ENCODE measurements at regions not wholly inside any gene's neighbourhood (a gene's known extent, or its start where the extent isn't known, plus 50 kb on each side); places are given as distances from the start of the nearest gene placed in this dataset.

DNA sequence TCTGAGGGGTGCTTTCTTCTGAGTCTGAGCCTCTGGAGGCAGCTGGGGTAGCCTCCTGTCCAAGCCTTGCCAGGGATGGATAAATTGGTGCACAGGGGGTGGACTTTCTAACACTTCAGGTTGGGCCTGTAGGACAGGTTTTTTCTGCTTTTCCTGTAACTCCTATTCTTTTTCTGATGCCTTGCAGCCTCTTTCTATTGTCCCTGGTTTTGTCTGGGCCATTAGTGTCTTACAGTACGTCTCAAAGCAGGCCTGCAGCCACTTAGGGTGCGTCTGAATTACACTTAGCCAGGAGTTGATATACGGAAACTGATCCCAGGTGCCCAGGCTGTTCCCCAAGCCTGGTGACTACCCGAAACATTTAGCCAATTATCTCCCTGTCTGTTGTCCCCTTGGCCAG, 213.3 kb upstream of the HTR2A start:
- no peaks in the 10 kb centered on the region for H3K36me3 ChIP-seq (ENCODE audit: control insufficient read depth in 2 of 2, insufficient read depth in 1 of 2, low read length in 2 of 2)
- POLR2A ChIA-PET = no interaction called here
- H3K9me3 ChIP-seq (ENCODE audit: control insufficient read depth, insufficient read depth, low read depth, low read length) = no peaks in the 10 kb centered on the region
- CTCF ChIA-PET = no interaction called here
- no peaks in the 10 kb centered on the region for H3K4me1 ChIP-seq (ENCODE audit: control insufficient read depth, insufficient read depth, low read length)
- H3K27ac ChIP-seq (ENCODE audit: extremely low read depth, low read depth, low read length) = no peak overlapping the region
- TF ChIP-seq ZNF398 (tag by site-specific recombination; IDR thresholded peaks at IDR 0.05) (no peak), ZNF433 (tag by site-specific recombination; IDR thresholded peaks at IDR 0.05; ENCODE audit: low read depth) (no peak), ZNF155 (tag by site-specific recombination; IDR thresholded peaks at IDR 0.05) (no peak), ZNF76 (tag by site-specific recombination; IDR thresholded peaks at IDR 0.05; ENCODE audit: borderline replicate concordance, low read depth) (no peak), ZSCAN30 (tag by site-specific recombination; IDR thresholded peaks at IDR 0.05) (no peak), ZBTB21 (tag by site-specific recombination; IDR thresholded peaks at IDR 0.05) (no peak), ZNF404 (tag by site-specific recombination; IDR thresholded peaks at IDR 0.05) (no peak), GFI1B (tag by site-specific recombination; IDR thresholded peaks at IDR 0.05) (no peak), ZNF148 (tag by site-specific recombination; IDR thresholded peaks at IDR 0.05; ENCODE audit: borderline replicate concordance) (no peak), ZNF112 (tag by site-specific recombination; IDR thresholded peaks at IDR 0.05) (no peak), ZFP41 (tag by site-specific recombination; IDR thresholded peaks at IDR 0.05; ENCODE audit: borderline replicate concordance) (no peak), ZNF121 (tag by site-specific recombination; IDR thresholded peaks at IDR 0.05) (no peak), HIC1 (tag by site-specific recombination; IDR thresholded peaks at IDR 0.05) (no peak)
- TF ChIP-seq, protein P1, sequence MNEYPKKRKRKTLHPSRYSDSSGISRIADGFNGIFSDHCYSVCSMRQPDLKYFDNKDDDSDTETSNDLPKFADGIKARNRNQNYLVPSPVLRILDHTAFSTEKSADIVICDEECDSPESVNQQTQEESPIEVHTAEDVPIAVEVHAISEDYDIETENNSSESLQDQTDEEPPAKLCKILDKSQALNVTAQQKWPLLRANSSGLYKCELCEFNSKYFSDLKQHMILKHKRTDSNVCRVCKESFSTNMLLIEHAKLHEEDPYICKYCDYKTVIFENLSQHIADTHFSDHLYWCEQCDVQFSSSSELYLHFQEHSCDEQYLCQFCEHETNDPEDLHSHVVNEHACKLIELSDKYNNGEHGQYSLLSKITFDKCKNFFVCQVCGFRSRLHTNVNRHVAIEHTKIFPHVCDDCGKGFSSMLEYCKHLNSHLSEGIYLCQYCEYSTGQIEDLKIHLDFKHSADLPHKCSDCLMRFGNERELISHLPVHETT (tag by site-specific recombination; IDR thresholded peaks at IDR 0.05) = no peak
- TF ChIP-seq, protein P2, sequence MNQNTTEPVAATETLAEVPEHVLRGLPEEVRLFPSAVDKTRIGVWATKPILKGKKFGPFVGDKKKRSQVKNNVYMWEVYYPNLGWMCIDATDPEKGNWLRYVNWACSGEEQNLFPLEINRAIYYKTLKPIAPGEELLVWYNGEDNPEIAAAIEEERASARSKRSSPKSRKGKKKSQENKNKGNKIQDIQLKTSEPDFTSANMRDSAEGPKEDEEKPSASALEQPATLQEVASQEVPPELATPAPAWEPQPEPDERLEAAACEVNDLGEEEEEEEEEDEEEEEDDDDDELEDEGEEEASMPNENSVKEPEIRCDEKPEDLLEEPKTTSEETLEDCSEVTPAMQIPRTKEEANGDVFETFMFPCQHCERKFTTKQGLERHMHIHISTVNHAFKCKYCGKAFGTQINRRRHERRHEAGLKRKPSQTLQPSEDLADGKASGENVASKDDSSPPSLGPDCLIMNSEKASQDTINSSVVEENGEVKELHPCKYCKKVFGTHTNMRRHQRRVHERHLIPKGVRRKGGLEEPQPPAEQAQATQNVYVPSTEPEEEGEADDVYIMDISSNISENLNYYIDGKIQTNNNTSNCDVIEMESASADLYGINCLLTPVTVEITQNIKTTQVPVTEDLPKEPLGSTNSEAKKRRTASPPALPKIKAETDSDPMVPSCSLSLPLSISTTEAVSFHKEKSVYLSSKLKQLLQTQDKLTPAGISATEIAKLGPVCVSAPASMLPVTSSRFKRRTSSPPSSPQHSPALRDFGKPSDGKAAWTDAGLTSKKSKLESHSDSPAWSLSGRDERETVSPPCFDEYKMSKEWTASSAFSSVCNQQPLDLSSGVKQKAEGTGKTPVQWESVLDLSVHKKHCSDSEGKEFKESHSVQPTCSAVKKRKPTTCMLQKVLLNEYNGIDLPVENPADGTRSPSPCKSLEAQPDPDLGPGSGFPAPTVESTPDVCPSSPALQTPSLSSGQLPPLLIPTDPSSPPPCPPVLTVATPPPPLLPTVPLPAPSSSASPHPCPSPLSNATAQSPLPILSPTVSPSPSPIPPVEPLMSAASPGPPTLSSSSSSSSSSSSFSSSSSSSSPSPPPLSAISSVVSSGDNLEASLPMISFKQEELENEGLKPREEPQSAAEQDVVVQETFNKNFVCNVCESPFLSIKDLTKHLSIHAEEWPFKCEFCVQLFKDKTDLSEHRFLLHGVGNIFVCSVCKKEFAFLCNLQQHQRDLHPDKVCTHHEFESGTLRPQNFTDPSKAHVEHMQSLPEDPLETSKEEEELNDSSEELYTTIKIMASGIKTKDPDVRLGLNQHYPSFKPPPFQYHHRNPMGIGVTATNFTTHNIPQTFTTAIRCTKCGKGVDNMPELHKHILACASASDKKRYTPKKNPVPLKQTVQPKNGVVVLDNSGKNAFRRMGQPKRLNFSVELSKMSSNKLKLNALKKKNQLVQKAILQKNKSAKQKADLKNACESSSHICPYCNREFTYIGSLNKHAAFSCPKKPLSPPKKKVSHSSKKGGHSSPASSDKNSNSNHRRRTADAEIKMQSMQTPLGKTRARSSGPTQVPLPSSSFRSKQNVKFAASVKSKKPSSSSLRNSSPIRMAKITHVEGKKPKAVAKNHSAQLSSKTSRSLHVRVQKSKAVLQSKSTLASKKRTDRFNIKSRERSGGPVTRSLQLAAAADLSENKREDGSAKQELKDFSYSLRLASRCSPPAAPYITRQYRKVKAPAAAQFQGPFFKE (tag by site-specific recombination; IDR thresholded peaks at IDR 0.05; ENCODE audit: borderline replicate concordance) = no peak
- TF ChIP-seq, protein P3, sequence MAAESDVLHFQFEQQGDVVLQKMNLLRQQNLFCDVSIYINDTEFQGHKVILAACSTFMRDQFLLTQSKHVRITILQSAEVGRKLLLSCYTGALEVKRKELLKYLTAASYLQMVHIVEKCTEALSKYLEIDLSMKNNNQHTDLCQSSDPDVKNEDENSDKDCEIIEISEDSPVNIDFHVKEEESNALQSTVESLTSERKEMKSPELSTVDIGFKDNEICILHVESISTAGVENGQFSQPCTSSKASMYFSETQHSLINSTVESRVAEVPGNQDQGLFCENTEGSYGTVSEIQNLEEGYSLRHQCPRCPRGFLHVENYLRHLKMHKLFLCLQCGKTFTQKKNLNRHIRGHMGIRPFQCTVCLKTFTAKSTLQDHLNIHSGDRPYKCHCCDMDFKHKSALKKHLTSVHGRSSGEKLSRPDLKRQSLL (tag by site-specific recombination; IDR thresholded peaks at IDR 0.05) = no peak
- TF ChIP-seq, protein P4, sequence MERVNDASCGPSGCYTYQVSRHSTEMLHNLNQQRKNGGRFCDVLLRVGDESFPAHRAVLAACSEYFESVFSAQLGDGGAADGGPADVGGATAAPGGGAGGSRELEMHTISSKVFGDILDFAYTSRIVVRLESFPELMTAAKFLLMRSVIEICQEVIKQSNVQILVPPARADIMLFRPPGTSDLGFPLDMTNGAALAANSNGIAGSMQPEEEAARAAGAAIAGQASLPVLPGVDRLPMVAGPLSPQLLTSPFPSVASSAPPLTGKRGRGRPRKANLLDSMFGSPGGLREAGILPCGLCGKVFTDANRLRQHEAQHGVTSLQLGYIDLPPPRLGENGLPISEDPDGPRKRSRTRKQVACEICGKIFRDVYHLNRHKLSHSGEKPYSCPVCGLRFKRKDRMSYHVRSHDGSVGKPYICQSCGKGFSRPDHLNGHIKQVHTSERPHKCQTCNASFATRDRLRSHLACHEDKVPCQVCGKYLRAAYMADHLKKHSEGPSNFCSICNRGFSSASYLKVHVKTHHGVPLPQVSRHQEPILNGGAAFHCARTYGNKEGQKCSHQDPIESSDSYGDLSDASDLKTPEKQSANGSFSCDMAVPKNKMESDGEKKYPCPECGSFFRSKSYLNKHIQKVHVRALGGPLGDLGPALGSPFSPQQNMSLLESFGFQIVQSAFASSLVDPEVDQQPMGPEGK (tag by site-specific recombination; IDR thresholded peaks at IDR 0.05) = no peak
- no peak overlapping the region for H3K4me3 ChIP-seq (ENCODE audit: low read depth, low read length)
